Naive thymus-derived CD4-positive, alpha-beta T cell (primary cell): ENCODE measurements at regions not wholly inside any gene's neighbourhood (a gene's known extent, or its start where the extent isn't known, plus 50 kb on each side); places are given as distances from the start of the nearest gene placed in this dataset.
"Not testable (repeated sequence)": the region's sequence is repeated elsewhere in the genome, so short reads cannot be mapped to it uniquely, and the experiment has no call there.

Source experiments
- ATAC-seq: fragments of 150-1000 bp; cut with Tn5 transposase; 2 replicates; pipeline ENCODE4 v1.10.0; 2021; ENCODE audit warnings: mild to moderate bottlenecking, moderate library complexity
- CTCF ChIA-PET: fragments of 350-600 bp; sonication (Branson Sonifier 250); formaldehyde crosslinking; loops from one replicate; lab custom pipeline; 2021; ENCODE audit warnings: antibody characterized with exemption; lab: Charles Lee
- POLR2A ChIA-PET: fragments of 350-600 bp; sonication (Branson Sonifier 250); formaldehyde crosslinking; loops from one replicate; lab custom pipeline; 2021; ENCODE audit warnings: antibody characterized with exemption, inconsistent platforms; lab: Charles Lee
- DNase-seq, 9 donors: peaks; one replicate each; pipeline versions ENCODE4 v3.0.0 to v3.0.0-alpha.2; 2020 to 2022; ENCODE audit warnings: mixed read lengths in 1 of 9
- H3K27ac ChIP-seq: one replicate; pipeline ENCODE4 v1.7.0; 2013; ENCODE audit warnings: mild to moderate bottlenecking, low read depth, low read length, moderate library complexity
- H3K27me3 ChIP-seq, 2 donors: one replicate each; pipeline ENCODE4 v1.7.0; 2013; ENCODE audit warnings: low read length in 2 of 2, mild to moderate bottlenecking in 2 of 2, moderate library complexity in 2 of 2; ENCODE audit not compliant: control insufficient read depth in 2 of 2, insufficient read depth in 2 of 2
- H3K36me3 ChIP-seq, 3 experiments: 1 replicate in 2 of 3; 2 replicates in 1 of 3; pipeline ENCODE4 v1.7.0; 2013; ENCODE audit warnings: low read length in 3 of 3, mild to moderate bottlenecking in 3 of 3, moderate library complexity in 1 of 3; ENCODE audit not compliant: insufficient read depth in 3 of 3, control insufficient read depth in 2 of 3
- H3K4me1 ChIP-seq, 2 donors: one replicate each; pipeline ENCODE4 v1.7.0; 2013; ENCODE audit warnings: low read length in 2 of 2, mild to moderate bottlenecking in 2 of 2, moderate library complexity in 1 of 2; ENCODE audit not compliant: control insufficient read depth in 2 of 2, insufficient read depth in 2 of 2
- H3K4me3 ChIP-seq: 2 replicates; pipeline ENCODE4 v1.7.0; 2013; ENCODE audit warnings: mild to moderate bottlenecking, low read length
- H3K9me3 ChIP-seq, 3 experiments: 1 replicate in 2 of 3; 2 replicates in 1 of 3; pipeline ENCODE4 v1.7.0; 2013; ENCODE audit warnings: low read length in 3 of 3; ENCODE audit not compliant: control insufficient read depth in 2 of 3
- H3K27ac Mint-ChIP-seq, 9 donors: one replicate each; pipeline ENCODE4 v1.8.0; 2020 to 2022; ENCODE audit warnings: mixed read lengths in 9 of 9, mild to moderate bottlenecking in 8 of 9, moderate library complexity in 5 of 9, inconsistent platforms in 2 of 9
- H3K27me3 Mint-ChIP-seq, 5 donors: one replicate each; pipeline ENCODE4 v1.8.0; 2021 to 2022; ENCODE audit warnings: mixed read lengths in 5 of 5, mild to moderate bottlenecking in 1 of 5
- H3K36me3 Mint-ChIP-seq, 5 donors: one replicate each; pipeline ENCODE4 v1.8.0; 2020 to 2022; ENCODE audit warnings: mixed read lengths in 5 of 5, mild to moderate bottlenecking in 3 of 5, inconsistent platforms in 1 of 5
- H3K4me1 Mint-ChIP-seq, 7 donors: one replicate each; pipeline ENCODE4 v1.8.0; 2020 to 2022; ENCODE audit warnings: mixed read lengths in 7 of 7, mild to moderate bottlenecking in 3 of 7, inconsistent platforms in 1 of 7
- H3K4me3 Mint-ChIP-seq, 10 donors: one replicate each; pipeline ENCODE4 v1.8.0; 2020 to 2022; ENCODE audit warnings: mild to moderate bottlenecking in 10 of 10, mixed read lengths in 10 of 10, moderate library complexity in 6 of 10, inconsistent platforms in 2 of 10
- H3K9me3 Mint-ChIP-seq, 11 donors: one replicate each; pipeline ENCODE4 v1.8.0; 2020 to 2022; ENCODE audit warnings: mixed read lengths in 11 of 11, mild to moderate bottlenecking in 4 of 11, inconsistent platforms in 1 of 11, moderate library complexity in 1 of 11
- intact Hi-C, 2 donors: fragments of 100-400 bp; cut with micrococcal nuclease; formaldehyde crosslinking; loops; one replicate each; pipeline ENCODE4 v1.15.1; 2023

GRCh38 chr3:177410730-177411129 is 213.4 kb upstream of the TBL1XR1 start:
- Histone ChIP-seq H3K27ac (no peak overlapping the region), H3K9me3 (no peaks in the 10 kb centered on the region), H3K36me3 (no peaks in the 10 kb centered on the region), H3K4me3 (no peak overlapping the region), H3K4me1 (peaks cover 8 to 9% of the 10 kb centered on the region in 2 donors), H3K27me3 (no peaks in the 10 kb centered on the region)
- no peak for ATAC-seq
- H3K36me3 Mint-ChIP-seq: peaks cover 0 to 4% (median 0%) of the 10 kb centered on the region in 5 donors
- peaks cover 0 to 7% (median 0%) of the 10 kb centered on the region in 11 donors for H3K9me3 Mint-ChIP-seq
- intact Hi-C loops: no loop called here
- peaks cover 0 to 2% (median 0%) of the 10 kb centered on the region in 5 donors for H3K27me3 Mint-ChIP-seq
- H3K4me1 Mint-ChIP-seq: peaks cover 4 to 18% (median 13%) of the 10 kb centered on the region in 7 donors
- peak in 5 of 9 donors; percentile 16 to 28 (median 22) for DNase-seq
- peak overlapping the region in 5 of 9 donors; percentile 5 to 88 (median 9) for H3K27ac Mint-ChIP-seq
- CTCF ChIA-PET: no interaction called here
- peak overlapping the region in 8 of 10 donors; percentile 1 to 65 (median 40) for H3K4me3 Mint-ChIP-seq
- POLR2A ChIA-PET: interaction anchor here (1.0 kb wide), 1 partner anchor 215 kb away, joined by 3 read pairs; no protein-coding TSS in a partner anchor

GRCh38 chr3:177411201-177411600 is 213.9 kb upstream of the TBL1XR1 start:
- Histone ChIP-seq H3K4me1 (peaks cover 8 to 9% of the 10 kb centered on the region in 2 donors), H3K27me3 (no peaks in the 10 kb centered on the region), H3K36me3 (no peaks in the 10 kb centered on the region), H3K27ac (no peak overlapping the region), H3K4me3 (no peak overlapping the region), H3K9me3 (no peaks in the 10 kb centered on the region)
- Mint-ChIP-seq H3K36me3 (peaks cover 0 to 4% (median 0%) of the 10 kb centered on the region in 5 donors), H3K4me3 (peak overlapping the region in 1 of 10 donors; percentile 4), H3K9me3 (peaks cover 0 to 7% (median 0%) of the 10 kb centered on the region in 11 donors), H3K4me1 (peaks cover 4 to 18% (median 13%) of the 10 kb centered on the region in 7 donors), H3K27me3 (peaks cover 0 to 2% (median 0%) of the 10 kb centered on the region in 5 donors), H3K27ac (peak overlapping the region in 3 of 9 donors; percentile 5 to 88 (median 56))
- no peak for ATAC-seq
- DNase-seq: no peak
- intact Hi-C loops: no loop called here
- ChIA-PET POLR2A (no interaction called here), CTCF (interaction anchor here (0.7 kb wide), 1 partner anchor 611 kb away, joined by 3 read pairs; no protein-coding TSS in a partner anchor)

- not testable (repeated sequence) for H3K27ac ChIP-seq, ATAC-seq
Measured at GRCh38 chr3:177412677-177413170, 215.4 kb upstream of the TBL1XR1 start.

GRCh38 chr3:177414093-177414492 is 216.8 kb upstream of the TBL1XR1 start:
- H3K27ac Mint-ChIP-seq: peak overlapping the region in 1 of 9 donors; percentile 20
- ChIA-PET POLR2A (interaction anchor here (0.6 kb wide), 2 partner anchors 8 to 9 kb away, joined by 4 read pairs; no protein-coding TSS in a partner anchor), CTCF (interaction anchor here (0.8 kb wide), 1 partner anchor 9 kb away, joined by 3 read pairs; no protein-coding TSS in a partner anchor)
- no peaks in the 10 kb centered on the region for H3K27me3 ChIP-seq
- ATAC-seq (no peak), DNase-seq (no peak)
- no peak overlapping the region for H3K4me3 ChIP-seq
- H3K36me3 Mint-ChIP-seq: peaks cover 0 to 4% (median 0%) of the 10 kb centered on the region in 5 donors
- H3K4me3 Mint-ChIP-seq: no peak overlapping the region
- peaks cover 4 to 18% (median 13%) of the 10 kb centered on the region in 7 donors for H3K4me1 Mint-ChIP-seq
- H3K9me3 ChIP-seq: no peaks in the 10 kb centered on the region
- H3K27ac ChIP-seq: no peak overlapping the region
- H3K36me3 ChIP-seq: no peaks in the 10 kb centered on the region
- H3K27me3 Mint-ChIP-seq: no peaks in the 10 kb centered on the region
- intact Hi-C loops: no loop called here
- H3K9me3 Mint-ChIP-seq: peaks cover 0 to 7% (median 0%) of the 10 kb centered on the region in 11 donors
- peaks cover 8 to 9% of the 10 kb centered on the region in 2 donors for H3K4me1 ChIP-seq

More at GRCh38 chr3:177412677-177413170, 215.4 kb upstream of the TBL1XR1 start:
- DNase-seq, H3K27ac Mint-ChIP-seq, H3K9me3 Mint-ChIP-seq, H3K27me3 Mint-ChIP-seq, POLR2A ChIA-PET, H3K9me3 ChIP-seq, H3K36me3 ChIP-seq, intact Hi-C loops, CTCF ChIA-PET, H3K27me3 ChIP-seq, H3K4me3 Mint-ChIP-seq, H3K4me1 ChIP-seq, H3K36me3 Mint-ChIP-seq, H3K4me3 ChIP-seq: not testable (repeated sequence)
- peaks cover 4 to 18% (median 13%) of the 10 kb centered on the region in 7 donors for H3K4me1 Mint-ChIP-seq

- Mint-ChIP-seq H3K4me1 (peaks cover 0 to 17% (median 2%) of the 10 kb centered on the region in 7 donors), H3K36me3 (peaks cover 0 to 4% (median 0%) of the 10 kb centered on the region in 5 donors), H3K27me3 (no peaks in the 10 kb centered on the region), H3K4me3 (no peak overlapping the region), H3K9me3 (peaks cover 0 to 7% (median 0%) of the 10 kb centered on the region in 11 donors), H3K27ac (no peak overlapping the region)
- Histone ChIP-seq H3K27ac (no peak overlapping the region), H3K36me3 (no peaks in the 10 kb centered on the region), H3K4me1 (no peaks in the 10 kb centered on the region), H3K4me3 (no peak overlapping the region), H3K27me3 (no peaks in the 10 kb centered on the region), H3K9me3 (no peaks in the 10 kb centered on the region)
- ATAC-seq (no peak), DNase-seq (no peak)
- intact Hi-C loops: no loop called here
- ChIA-PET CTCF (no interaction called here), POLR2A (no interaction called here)
Measured at GRCh38 chr3:177418787-177419186, 221.5 kb upstream of the TBL1XR1 start.

- Mint-ChIP-seq H3K4me3 (peak overlapping the region in 1 of 10 donors; percentile 7), H3K9me3 (peaks cover 0 to 6% (median 0%) of the 10 kb centered on the region in 11 donors), H3K27me3 (no peaks in the 10 kb centered on the region), H3K4me1 (peaks cover 0 to 20% (median 6%) of the 10 kb centered on the region in 7 donors), H3K36me3 (peaks cover 0 to 2% (median 0%) of the 10 kb centered on the region in 5 donors), H3K27ac (peak overlapping the region in 1 of 9 donors; percentile 22)
- Histone ChIP-seq H3K27me3 (no peaks in the 10 kb centered on the region), H3K4me3 (no peak overlapping the region), H3K36me3 (no peaks in the 10 kb centered on the region), H3K27ac (no peak overlapping the region), H3K4me1 (no peaks in the 10 kb centered on the region), H3K9me3 (no peaks in the 10 kb centered on the region)
- ATAC-seq (no peak), DNase-seq (peak in 1 of 9 donors; percentile 28)
- POLR2A ChIA-PET: no interaction called here
- intact Hi-C loops: loop anchor here (10.0 kb wide), 2 partner anchors 55 to 175 kb away; no protein-coding TSS in a partner anchor
- CTCF ChIA-PET: no interaction called here
Measured at GRCh38 chr3:177419904-177420601, 222.8 kb upstream of the TBL1XR1 start.
